Fibroblast of mammary gland (primary cell): ENCODE measurements at regions not wholly inside any gene's neighbourhood (a gene's known extent, or its start where the extent isn't known, plus 50 kb on each side); places are given as distances from the start of the nearest gene placed in this dataset.
A peak's percentile ranks its signal among the peaks of the same experiment; 100 is the strongest.

Source experiments
- DNase-seq: peaks from one replicate; pipeline ENCODE4 v3.0.0-alpha.2; 2010; ENCODE audit warnings: low read depth
- H3K4me3 ChIP-seq: 2 replicates; pipeline ENCODE4 v1.5.1; 2011; ENCODE audit warnings: low read depth, mild to moderate bottlenecking, low read length, moderate library complexity; ENCODE audit not compliant: control insufficient read depth
- CTCF ChIP-seq: conservative IDR thresholded peaks from 2 replicates; pipeline ENCODE4 v1.5.1; 2011; ENCODE audit warnings: low read depth, low read length, inconsistent platforms; ENCODE audit not compliant: control insufficient read depth, insufficient read depth

DNA sequence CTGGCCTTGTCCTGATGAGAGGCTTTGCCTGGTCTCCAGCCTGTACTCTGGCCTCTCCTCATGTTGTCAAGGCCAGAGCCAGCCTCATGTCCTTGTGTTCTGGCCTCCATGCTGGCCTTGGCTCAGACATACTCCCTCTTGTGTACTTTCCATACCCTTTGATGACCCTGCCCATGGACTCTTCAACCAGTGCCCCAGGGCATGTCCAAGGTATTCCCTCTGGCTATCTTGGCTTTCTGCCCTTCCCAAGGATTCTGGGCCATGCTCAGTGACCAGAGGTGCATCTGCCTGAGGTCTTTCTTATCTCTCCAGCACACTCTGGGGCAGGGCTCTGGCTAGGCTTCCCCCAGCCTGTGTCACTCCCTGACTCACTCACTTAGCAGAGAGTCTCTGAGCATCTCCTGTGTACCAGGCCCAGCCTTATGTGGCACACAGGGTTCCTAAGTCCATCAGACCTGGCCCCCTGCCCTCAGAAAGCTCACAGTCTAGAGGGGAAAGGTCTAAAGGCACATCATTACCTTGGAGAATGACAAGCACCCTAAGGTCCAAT is 141.4 kb upstream of the GRIK3 start:
- no peak overlapping the region for H3K4me3 ChIP-seq
- no peak for DNase-seq
- no peak for TF ChIP-seq CTCF

- TF ChIP-seq CTCF, result no peak
- no peak overlapping the region for H3K4me3 ChIP-seq
- DNase-seq, result no peak
These were observed 142.0 kb upstream of the GRIK3 start for GRCh38 chr1:37176269-37176668.

GRCh38 chr1:37177230-37177864 is 143.0 kb upstream of the GRIK3 start:
- DNase-seq, result peak; percentile 11
- peak; percentile 13 for TF ChIP-seq CTCF
- no peak overlapping the region for H3K4me3 ChIP-seq

DNA sequence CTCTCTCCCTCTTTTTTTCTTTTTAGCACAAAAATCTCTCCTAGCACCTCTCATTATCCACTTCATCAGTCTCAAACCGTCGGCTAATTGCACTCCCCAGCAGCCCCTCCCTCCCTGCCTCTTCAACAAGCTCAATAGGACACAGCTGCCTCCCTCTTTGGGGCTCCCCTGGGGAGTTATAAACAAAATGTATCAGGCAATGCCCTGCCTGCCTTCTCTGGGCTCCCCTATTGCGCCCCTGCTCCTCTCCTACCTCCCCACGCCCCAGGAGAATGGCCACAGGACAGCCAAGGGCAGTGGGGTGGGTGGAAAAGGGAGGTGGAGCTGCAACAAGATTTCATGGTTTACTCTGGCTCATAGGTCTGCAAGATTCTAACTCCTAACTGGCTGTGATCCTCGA is 147.1 kb upstream of the GRIK3 start:
- DNase-seq, result no peak
- H3K4me3 ChIP-seq, result no peak overlapping the region
- TF ChIP-seq CTCF, result no peak

DNA sequence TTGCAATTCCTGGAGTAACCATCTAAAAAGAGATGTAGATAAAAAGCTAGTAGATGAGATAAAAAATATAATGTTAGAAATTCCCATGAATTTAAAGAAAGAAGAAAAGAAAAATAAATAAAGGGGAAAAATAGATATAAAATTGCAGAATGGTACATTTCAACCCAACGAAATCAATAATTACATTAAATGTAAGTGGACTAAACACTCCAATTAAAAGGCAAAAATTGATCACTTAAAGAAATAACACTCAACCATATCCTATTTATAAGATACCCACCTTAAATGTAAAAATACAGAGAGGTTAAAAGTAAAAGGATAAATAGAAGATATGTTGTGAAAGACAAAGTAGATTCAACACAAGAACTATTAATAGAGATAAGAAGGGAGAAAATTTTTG is 150.5 kb upstream of the GRIK3 start:
- no peak overlapping the region for H3K4me3 ChIP-seq
- no peak for TF ChIP-seq CTCF
- DNase-seq, result no peak

GRCh38 chr1:37186246-37186756 is 152.0 kb upstream of the GRIK3 start:
- H3K4me3 ChIP-seq, result no peak overlapping the region
- no peak for DNase-seq
- no peak for TF ChIP-seq CTCF

- no peak for TF ChIP-seq CTCF
- DNase-seq, result no peak
- no peak overlapping the region for H3K4me3 ChIP-seq
These were observed 154.8 kb upstream of the GRIK3 start for GRCh38 chr1:37189111-37189510.
